Pancreas (tissue), 10 donors: ENCODE measurements at regions not wholly inside any gene's neighbourhood (a gene's known extent, or its start where the extent isn't known, plus 50 kb on each side); places are given as distances from the start of the nearest gene placed in this dataset.
A peak's percentile ranks its signal among the peaks of the same experiment; 100 is the strongest.

Experiments used
- ATAC-seq, 4 donors: fragments of 200-7000 bp; cut with Tn5 transposase; one replicate each; pipeline versions ENCODE4 v1.8.0 to v1.9.1; 2020; ENCODE audit warnings: mild to moderate bottlenecking in 4 of 4, moderate library complexity in 4 of 4
- DNase-seq, 6 donors: peaks; one replicate each; pipeline ENCODE4 v3.0.0-alpha.2; 2020
- FAIRE-seq: peaks from 2 replicates; lab custom pipeline; 2012; peaks lifted over from hg19 to GRCh38; lab: Jason Lieb, UNC
- H3K27ac ChIP-seq, 4 donors: fragments of 200-600 bp; sonication (generic); 1 replicate in 3 of 4; 2 replicates in 1 of 4; pipeline versions ENCODE4 v1.5.0 to v1.8.0; 2020
- H3K27me3 ChIP-seq, 4 donors: fragments of 200-600 bp; one replicate each; pipeline ENCODE4 v1.8.0; 2021
- H3K36me3 ChIP-seq, 3 donors: fragments of 200-600 bp; sonication (generic) in 1 of 3; one replicate each; pipeline versions ENCODE4 v1.5.0 to v1.8.0; 2020 to 2021
- H3K4me1 ChIP-seq, 3 donors: fragments of 200-600 bp; one replicate each; pipeline ENCODE4 v1.8.0; 2021
- H3K4me3 ChIP-seq, 4 donors: fragments of 200-600 bp; sonication (generic) in 2 of 4; one replicate each; pipeline versions ENCODE4 v1.5.0 to v1.8.0; 2020 to 2021
- H3K9me3 ChIP-seq, 4 donors: fragments of 200-600 bp; one replicate each; pipeline ENCODE4 v1.8.0; 2021
- WGBS, 2 donors: extraction: QIAGEN DNeasy Blood & Tissue Kit; methylation state at CpG; one replicate each; pipeline ENCODE4 v1.1.7; 2013; 5-methylcytosine and 5-hydroxymethylcytosine counted together
- intact Hi-C, 3 donors: fragments of 100-400 bp; cut with DNase I; formaldehyde crosslinking; loops; one replicate each; pipeline versions ENCODE4 v1.11.1 to v1.14.2; 2022
- TF ChIP-seq, protein P1 (sequence below), 4 donors: fragments of 200-600 bp; sonication (generic) in 3 of 4; IDR thresholded peaks; one replicate each; pipeline versions ENCODE4 v1.5.0 to v1.8.0; 2021; ENCODE audit warnings: antibody characterized with exemption in 4 of 4
- donor health status: healthy with polysubstance abuse.
- donor health status: DM: no; HTN: no; CAD: no; lungs with moderate emphysema.
- donor health status: DM: no; HTN: no; CAD: no.
- donor health status: control.
- donor health status: control.
- donor health status: Bipolar disorder and iron deficiency.
- donor health status: DM: yes; HTN: yes; CAD: no.
- donor health status: DM: no; HTN: no; CAD: no.
- donor health status: DM: no; HTN: no; CAD: no.
- donor health status: DM: yes; HTN: yes; CAD: no.

DNA sequence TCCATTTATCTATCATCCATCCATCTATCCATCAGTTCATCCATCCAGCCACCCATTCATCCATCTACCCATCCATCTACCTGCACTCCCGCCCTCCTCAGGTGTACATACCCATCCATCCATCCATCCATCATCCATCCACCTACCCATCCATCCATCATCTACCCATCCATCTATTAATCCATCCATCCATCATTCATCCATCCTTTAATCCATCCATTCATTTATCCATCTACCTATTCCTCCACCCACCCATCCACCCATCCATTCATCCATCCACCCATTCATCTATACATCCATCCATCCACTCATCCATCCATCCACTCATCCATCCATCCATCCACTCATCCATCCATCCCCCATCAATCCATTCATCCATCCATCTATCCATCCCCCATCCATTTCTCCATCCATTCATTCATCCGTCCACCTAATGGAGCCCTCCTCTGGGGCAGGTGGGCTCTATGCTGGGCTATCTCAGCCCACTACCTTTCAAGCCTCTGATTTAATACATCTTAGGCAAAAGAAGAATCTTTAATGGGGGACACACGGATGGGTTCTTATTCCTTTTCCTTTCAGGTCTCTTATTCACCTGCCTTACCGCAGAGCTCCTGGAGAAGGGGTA is 178.9 kb downstream of the URI1 start:
- H3K9me3 ChIP-seq = no peaks in the 10 kb centered on the region
- WGBS, 2 donors = 67 to 79% methylated on average over 4 of the region's 4 CpGs
- no peaks in the 10 kb centered on the region for H3K27me3 ChIP-seq
- no peaks in the 10 kb centered on the region for H3K36me3 ChIP-seq
- ATAC-seq (no peak), DNase-seq (peak in 1 of 6 donors; percentile 3), FAIRE-seq (no peak)
- H3K4me1 ChIP-seq = no peaks in the 10 kb centered on the region
- H3K27ac ChIP-seq = no peak overlapping the region
- intact Hi-C loops = no loop called here
- H3K4me3 ChIP-seq = no peak overlapping the region
- TF ChIP-seq, protein P1, sequence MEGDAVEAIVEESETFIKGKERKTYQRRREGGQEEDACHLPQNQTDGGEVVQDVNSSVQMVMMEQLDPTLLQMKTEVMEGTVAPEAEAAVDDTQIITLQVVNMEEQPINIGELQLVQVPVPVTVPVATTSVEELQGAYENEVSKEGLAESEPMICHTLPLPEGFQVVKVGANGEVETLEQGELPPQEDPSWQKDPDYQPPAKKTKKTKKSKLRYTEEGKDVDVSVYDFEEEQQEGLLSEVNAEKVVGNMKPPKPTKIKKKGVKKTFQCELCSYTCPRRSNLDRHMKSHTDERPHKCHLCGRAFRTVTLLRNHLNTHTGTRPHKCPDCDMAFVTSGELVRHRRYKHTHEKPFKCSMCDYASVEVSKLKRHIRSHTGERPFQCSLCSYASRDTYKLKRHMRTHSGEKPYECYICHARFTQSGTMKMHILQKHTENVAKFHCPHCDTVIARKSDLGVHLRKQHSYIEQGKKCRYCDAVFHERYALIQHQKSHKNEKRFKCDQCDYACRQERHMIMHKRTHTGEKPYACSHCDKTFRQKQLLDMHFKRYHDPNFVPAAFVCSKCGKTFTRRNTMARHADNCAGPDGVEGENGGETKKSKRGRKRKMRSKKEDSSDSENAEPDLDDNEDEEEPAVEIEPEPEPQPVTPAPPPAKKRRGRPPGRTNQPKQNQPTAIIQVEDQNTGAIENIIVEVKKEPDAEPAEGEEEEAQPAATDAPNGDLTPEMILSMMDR (IDR thresholded peaks at IDR 0.05) = no peak

DNA sequence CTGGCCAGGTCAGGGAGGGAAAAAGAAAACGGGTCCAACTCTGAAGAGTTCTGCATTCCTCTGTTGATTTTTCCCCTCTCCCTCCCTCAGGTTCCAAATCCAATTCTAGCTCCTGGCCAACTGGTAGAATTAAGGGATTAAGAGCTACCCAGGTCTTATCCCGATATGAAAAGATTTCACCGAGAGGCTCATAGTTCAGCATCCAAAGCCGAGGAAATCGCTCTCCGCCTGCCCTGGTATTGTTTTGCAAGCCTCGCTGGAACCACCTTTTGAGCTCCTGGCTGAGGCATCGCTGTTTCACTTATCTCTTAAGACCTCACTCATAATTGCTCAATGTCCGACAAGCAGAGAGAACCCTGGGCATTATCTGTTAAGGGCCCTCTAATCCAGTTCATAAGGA is 180.4 kb downstream of the URI1 start:
- H3K9me3 ChIP-seq = no peaks in the 10 kb centered on the region
- no peak overlapping the region for H3K4me3 ChIP-seq
- H3K36me3 ChIP-seq = no peaks in the 10 kb centered on the region
- ATAC-seq = no peak
- FAIRE-seq = no peak
- no peaks in the 10 kb centered on the region for H3K4me1 ChIP-seq
- H3K27ac ChIP-seq = no peak overlapping the region
- no peaks in the 10 kb centered on the region for H3K27me3 ChIP-seq
- intact Hi-C loops = no loop called here
- 64 to 67% methylated on average over 9 of the region's 9 CpGs for WGBS, 2 donors
- TF ChIP-seq, protein P1 (IDR thresholded peaks at IDR 0.05) = no peak
- no peak for DNase-seq

DNA sequence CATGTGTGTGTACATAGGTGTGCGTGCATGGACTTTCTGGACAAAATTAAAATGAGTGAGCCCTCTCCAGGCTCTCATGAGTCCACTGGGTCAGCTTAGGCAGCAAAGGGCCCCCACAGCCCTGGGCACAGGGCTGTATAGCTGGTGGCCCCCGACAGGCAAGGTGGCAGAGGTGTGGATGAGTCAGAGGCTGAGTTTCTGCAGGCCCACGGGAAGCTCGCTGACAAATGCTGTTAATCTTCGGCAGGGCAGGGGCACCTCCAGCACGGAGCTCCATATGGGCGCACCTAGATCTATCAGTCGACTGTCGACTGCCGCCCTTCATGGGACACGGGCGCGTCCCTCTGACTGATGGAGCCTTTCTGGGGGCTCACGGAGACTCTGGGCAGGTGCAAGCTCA is 181.1 kb downstream of the URI1 start:
- no peak for FAIRE-seq
- H3K4me3 ChIP-seq = no peak overlapping the region
- no peaks in the 10 kb centered on the region for H3K36me3 ChIP-seq
- DNase-seq = peak in 1 of 6 donors; percentile 25
- H3K27ac ChIP-seq = no peak overlapping the region
- H3K9me3 ChIP-seq = no peaks in the 10 kb centered on the region
- 74 to 80% methylated on average over 14 of the region's 14 CpGs for WGBS, 2 donors
- intact Hi-C loops = no loop called here
- ATAC-seq = no peak
- TF ChIP-seq, protein P1 (IDR thresholded peaks at IDR 0.05) = no peak
- no peaks in the 10 kb centered on the region for H3K27me3 ChIP-seq
- H3K4me1 ChIP-seq = no peaks in the 10 kb centered on the region

DNA sequence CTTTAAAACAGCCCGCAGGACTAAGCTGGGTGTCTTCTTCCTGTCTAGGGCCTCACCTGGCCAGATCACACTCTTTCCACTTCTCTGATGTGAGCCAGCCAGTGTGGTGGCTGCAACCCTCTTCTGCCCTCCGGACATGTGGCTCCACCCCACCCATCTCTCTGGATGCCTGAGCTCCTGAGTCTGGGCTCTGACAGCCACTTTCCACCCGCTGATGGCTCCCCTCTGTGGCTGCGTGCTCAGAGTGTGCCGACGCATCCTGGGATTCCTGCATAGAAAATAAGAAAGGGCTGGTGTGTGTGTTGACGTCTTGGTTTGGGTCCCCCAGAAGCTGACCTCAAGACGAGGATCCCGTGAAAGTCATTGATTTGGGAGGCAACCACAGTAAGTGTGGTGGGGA is 181.6 kb downstream of the URI1 start:
- H3K36me3 ChIP-seq = no peaks in the 10 kb centered on the region
- FAIRE-seq = no peak

DNA sequence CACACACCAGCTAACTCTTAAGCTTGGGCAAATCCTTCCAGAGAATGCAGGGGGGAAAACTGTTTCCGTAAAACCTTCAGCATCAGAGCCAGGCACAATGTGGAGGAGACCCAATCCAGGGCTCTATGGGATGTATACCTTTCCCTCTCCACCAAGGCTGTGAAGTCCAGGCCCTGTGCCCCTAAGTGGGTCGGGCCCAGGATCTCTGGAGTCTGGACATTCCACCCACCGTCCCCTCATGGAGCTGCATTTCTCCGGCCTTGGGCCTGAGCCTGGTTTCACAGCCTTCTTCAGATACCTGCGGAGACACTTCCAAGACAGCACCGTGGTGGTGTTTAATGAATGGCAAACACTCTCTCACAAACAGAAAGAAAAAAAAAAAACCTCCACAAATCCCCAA is 186.2 kb downstream of the URI1 start:
- FAIRE-seq = no peak

More for the DNA sequence above, 181.6 kb downstream of the URI1 start:
- H3K9me3 ChIP-seq = no peaks in the 10 kb centered on the region
- ATAC-seq = no peak
- peak in 1 of 6 donors; percentile 14 for DNase-seq
- TF ChIP-seq, protein P1 (IDR thresholded peaks at IDR 0.05) = no peak
- H3K27me3 ChIP-seq = no peaks in the 10 kb centered on the region
- WGBS, 2 donors = 47 to 50% methylated on average over 9 of the region's 9 CpGs
- no peak overlapping the region for H3K27ac ChIP-seq
- intact Hi-C loops = no loop called here
- no peaks in the 10 kb centered on the region for H3K4me1 ChIP-seq
- no peak overlapping the region for H3K4me3 ChIP-seq

More for the DNA sequence above, 186.2 kb downstream of the URI1 start:
- intact Hi-C loops = no loop called here
- DNase-seq = peak in 1 of 6 donors; percentile 3
- no peak for ATAC-seq
- Histone ChIP-seq H3K9me3 (no peaks in the 10 kb centered on the region), H3K4me1 (no peaks in the 10 kb centered on the region), H3K36me3 (no peaks in the 10 kb centered on the region), H3K27ac (no peak overlapping the region), H3K4me3 (no peak overlapping the region), H3K27me3 (no peaks in the 10 kb centered on the region)
- TF ChIP-seq, protein P1 (IDR thresholded peaks at IDR 0.05) = no peak
- whole genome bisulfite sequencing, 2 donors = 72% methylated on average over 6 of the region's 6 CpGs
